GM21381 (cell line): ENCODE measurements at regions not wholly inside any gene's neighbourhood (a gene's known extent, or its start where the extent isn't known, plus 50 kb on each side); places are given as distances from the start of the nearest gene placed in this dataset.
"Not testable (repeated sequence)": the region's sequence is repeated elsewhere in the genome, so short reads cannot be mapped to it uniquely, and the experiment has no call there.

Experiments used
- ATAC-seq: cut with Tn5 transposase; IDR thresholded peaks from one replicate; pipeline ENCODE4 v1.9.1; 2021; ENCODE audit warnings: mild to moderate bottlenecking, moderate library complexity; ENCODE audit not compliant: unreplicated experiment

DNA sequence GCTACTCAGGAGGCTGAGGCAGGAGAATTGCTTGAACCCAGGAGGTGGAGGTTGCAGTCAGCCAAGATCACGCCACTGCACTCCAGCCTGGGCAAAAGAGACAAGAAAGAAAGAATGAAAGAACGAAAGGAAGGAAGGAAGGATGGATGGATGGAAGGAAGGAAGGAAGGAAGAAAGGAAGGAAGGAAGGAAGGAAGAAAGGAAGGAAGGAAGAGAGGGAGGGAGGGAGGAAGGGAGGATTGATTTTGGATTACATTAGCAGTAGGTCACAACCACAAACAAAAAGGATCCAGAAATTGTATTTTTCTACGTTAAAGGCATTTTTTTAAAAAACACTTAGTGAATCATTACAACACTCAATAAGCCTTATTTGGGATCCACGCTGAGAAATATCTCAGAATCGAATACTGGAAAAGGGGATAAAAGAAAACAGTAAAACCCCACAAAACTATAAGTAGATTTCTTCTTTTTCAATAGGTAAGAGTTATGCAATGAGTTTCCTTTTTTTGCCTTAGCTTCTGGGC lies 136.9 kb upstream of the FREM1 start:
- ATAC-seq: no peak

DNA sequence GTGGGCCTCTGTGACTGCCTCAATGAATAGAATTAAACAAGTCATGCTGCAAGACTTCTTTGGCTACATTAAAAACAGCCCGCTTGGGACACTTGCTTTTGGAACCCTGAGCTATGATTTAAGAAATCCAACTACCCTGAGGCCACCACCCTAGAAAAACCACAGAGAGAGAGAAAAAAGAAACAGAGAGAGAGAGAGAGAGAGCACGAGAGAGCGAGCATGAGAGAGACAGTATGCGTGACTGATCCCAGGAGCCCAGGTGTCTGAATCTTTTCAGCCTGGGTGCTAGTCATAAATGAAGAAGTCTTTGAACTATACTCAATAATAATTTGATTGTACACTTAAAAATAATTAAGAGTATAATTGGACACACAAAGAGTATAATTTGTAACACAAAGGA lies 123.1 kb upstream of the FREM1 start:
- ATAC-seq: no peak

DNA sequence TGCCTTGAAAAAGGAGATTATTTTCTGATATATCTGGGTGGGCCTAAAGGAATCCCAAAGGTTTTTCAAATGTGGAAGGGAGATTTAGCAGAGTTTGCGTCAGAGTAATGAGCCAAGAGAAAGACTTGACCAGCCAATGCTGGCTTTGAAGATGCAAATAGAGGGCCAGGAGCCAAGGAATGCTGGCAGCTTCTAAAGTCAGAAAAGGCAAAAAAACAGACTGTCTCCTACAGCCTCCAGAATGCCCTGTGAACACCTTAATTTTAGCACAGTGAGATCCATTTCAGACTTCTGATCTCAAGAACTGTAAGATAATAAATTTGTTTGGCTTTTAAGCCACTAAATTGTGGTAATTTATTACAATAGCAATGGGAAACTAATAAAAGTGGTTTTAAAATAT lies 122.6 kb upstream of the FREM1 start:
- no peak for ATAC-seq

DNA sequence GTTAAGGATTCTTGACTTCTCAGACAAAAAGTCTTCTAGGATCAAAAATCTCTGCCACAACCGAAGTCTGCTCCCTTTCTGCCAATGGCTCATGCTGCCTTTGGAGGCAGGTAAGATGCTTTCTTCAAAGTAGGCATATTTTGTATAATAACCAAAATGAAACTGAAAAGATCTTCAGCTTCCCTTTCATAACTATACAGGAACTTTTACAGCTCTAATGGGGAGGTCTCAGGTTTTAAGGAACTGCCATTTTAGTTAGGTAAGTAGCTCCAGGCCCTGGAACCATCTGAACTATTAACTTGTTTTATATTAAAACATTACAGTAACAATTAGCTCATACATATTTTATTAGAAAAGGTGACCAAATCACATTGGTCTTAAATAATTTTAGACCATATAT lies 110.9 kb upstream of the FREM1 start:
- no peak for ATAC-seq

DNA sequence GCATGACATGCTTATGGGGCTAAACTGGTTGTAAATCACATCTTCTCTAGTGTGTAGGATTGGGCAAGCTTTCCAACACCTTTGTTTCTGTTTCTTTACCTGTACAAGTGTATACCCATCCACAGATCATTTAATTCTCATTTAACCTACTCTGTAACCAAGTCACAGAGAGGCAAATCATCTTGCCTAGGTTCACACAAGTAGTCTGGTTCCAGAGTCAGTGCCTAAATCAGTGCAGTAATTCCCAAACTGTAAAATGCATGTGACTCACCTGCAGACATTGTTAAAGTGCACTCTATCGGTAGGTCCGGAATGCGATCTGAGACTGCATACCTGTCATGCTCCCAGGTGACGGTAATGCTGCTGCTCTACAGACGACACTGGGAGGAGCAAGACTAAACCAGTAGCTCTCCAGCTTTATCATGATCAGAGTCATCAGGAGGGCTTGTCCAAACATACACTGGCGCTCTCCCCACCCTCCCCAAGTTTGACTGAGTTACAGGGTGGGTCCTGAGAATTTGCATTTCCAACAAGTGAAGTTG lies 107.9 kb upstream of the FREM1 start:
- no peak for ATAC-seq

DNA sequence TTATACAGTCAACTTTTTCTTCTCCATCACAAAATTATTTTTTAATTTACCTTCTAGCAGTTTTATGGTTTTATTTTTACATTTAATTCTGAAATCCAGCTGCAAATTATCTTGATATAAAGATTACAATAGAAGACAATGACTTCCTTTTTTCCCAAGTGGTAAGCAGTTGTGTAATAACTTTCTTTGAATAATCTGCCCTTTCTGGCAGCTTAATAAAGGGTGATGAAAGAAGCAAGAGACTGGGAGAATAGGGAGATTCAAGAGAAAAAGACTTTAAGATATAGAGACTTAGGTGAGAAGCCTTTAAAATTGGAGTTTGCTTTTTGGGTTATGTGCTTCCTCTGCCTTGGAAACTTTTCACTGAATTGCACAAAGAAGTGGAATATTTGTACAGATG lies 100.4 kb upstream of the FREM1 start:
- no peak for ATAC-seq

DNA sequence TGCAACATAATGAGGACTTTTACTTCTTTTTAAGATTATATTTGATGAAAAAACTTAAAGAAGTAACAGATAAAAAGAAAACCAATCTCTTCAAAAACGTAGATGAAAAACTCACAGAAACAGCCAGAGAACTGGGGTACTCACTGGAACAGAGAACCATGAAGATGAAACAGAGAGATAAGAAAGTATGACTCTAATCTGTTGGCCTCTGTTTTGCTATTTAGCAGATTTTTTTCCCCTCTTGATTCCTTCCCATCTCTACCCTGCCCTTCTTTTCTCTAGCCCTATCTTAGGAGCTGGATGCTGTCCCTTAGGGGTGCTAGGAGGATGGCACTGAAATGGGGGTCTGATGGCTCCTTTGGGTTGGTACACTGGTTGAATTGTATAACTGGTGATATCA lies 97.5 kb upstream of the FREM1 start:
- ATAC-seq: no peak

DNA sequence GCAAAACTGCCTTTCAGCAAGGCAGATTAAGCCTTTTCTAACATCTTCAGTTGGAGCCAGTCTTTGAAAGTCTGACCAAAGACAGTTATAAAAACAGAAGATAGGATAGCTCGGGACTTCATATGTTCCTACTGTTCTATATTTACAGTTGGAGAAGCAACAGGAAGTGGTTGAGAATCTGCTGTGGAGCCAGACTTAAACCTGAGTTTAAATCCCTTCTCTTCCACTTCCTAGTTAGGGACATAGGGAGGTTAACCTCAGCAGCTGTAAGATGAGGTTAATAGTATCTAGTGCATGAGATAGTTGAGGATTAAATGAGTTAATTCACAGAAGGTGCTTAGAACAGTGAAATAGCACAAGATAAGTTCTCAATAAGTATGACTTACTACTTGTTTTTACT lies 84.5 kb upstream of the FREM1 start:
- no peak for ATAC-seq

DNA sequence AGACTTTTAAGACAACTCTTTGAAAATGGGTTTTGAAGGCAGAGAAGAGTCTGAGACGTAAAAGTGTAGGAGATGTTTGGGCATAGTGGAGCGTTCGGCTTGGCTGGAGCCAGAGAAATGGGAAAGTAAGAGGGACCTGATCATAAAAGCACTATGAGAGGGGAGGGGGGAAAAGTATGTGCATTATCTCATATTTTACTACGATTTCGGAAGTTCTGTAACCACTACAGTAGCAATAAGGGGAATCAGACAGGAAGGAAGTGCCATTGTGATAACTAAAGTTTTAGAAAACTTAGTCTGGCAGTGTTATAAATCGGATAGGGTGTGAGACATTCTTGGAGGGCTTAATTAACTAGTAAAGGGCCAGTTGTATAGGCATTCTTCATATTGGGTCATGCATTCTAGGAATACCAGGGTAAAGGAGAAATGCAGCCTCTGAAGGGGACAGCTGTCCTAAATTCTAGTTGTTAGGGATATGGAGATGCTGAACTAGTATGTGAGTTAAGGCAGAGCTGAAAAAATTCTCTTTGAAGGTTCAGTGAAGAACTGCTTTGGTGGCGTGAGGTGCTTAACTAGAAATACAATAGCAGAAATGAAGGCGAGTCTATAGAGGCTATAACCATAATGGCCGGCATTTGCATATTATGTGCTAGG lies 83.8 kb upstream of the FREM1 start:
- ATAC-seq: no peak

DNA sequence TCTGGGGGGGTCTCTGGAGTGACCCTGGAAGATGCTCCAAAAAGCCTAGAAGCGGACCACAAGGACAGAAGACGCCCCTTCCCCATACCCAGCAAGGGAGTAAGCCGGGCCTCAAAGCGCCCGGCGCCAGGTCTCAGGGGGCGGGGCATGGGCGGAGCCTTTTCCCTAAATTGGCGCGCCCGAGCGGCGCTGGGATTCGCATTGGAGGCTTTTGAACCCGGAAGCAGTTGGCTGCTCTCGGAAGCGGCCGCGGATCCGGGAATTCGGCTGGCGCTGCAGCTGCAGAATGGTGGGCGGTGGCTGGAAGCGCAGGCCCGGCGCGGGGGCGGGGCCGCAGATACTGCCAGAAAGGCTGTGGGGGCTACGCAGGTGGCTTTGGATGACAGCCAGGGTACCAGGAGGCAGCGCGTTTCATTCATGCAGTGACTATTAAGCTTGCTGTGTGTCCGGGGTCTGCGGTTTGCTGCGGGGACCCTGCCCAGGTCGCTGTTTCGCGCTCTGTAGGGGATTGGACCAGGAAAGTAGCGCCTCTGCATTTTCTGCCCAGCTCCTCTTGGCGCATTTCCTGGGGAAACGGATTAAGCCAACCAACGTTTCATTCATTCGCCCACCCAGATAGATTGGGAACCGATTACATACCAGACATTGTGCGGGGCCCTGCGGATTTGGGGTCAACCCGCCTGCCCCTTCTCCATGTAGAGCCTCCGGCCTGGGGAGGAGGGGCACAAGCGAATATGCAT lies 83.0 kb upstream of the FREM1 start:
- ATAC-seq: no peak

DNA sequence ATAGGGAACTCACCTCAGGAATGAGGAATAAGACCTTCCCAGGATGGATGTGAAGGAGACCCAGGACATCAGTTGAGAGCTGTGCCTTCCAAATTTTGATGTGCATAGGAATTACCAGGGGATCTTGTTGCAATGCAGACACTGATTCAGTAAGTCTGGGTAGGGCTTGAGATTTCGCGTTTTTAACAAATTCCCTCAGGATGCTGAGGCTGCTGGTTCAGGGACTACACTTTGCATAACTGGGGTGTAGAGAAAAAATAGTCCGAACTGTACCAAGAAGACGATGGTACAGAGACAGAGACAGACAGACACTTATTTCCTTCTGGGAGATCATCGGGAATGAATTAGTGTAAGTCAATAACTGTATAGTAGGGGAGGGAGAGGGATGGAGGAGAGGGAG lies 82.3 kb upstream of the FREM1 start:
- ATAC-seq: no peak

DNA sequence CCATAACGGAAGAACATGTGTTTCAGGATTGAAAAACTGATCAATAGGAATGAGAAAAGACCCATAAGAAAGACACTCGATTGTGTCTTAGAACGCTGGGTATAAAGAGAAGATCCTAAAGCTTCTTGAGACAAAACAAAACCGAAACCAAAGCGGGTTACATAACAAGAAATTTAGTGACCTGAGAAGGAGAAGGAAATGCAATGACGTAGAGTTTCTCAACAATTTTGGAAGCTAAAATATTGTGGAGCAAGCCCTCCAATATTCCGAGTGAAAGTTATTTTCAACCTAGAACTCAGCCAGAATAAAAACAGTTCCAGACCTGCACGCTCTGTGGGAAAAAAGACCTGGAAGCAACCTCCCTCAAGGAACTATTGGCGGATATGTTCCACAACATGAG lies 81.9 kb upstream of the FREM1 start:
- ATAC-seq: no peak

DNA sequence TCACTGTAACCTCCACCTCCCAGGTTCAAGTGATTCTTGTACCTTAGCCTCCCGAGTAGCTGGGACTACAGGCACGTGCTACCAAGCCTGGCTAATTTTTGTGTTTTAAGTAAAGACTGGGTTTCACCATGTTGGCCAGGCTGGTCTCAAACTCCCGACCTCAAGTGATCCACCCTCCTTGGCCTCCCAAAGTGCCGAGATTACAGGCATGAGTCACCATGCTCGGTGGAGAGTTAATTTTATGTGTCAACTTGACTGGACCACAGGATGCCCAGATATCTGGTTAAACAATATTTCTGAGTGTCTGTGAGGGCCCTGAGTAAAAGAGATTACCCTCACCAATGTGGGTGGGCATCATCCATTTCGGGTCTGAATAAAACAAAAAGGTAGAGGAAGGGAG lies 80.4 kb upstream of the FREM1 start:
- ATAC-seq: not testable (repeated sequence)

DNA sequence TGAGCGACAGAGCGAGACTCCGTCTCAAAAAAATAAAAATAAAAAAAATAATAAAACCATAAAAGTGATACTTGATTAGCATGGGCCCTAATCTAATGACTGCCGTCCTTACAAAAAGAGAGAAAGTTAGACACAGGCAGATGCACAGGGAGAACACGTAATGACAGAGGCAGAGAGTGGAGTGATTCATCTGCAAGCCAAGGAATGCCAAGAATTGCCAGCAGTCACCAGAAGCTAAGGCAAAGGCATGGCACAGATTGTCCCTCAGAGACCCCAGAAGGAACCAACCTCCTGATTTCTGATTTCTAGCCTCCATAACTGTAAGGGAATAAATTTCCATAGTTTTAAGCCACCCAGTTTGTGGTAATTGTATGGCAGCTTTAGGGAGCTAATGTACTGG lies 79.6 kb upstream of the FREM1 start:
- no peak for ATAC-seq

DNA sequence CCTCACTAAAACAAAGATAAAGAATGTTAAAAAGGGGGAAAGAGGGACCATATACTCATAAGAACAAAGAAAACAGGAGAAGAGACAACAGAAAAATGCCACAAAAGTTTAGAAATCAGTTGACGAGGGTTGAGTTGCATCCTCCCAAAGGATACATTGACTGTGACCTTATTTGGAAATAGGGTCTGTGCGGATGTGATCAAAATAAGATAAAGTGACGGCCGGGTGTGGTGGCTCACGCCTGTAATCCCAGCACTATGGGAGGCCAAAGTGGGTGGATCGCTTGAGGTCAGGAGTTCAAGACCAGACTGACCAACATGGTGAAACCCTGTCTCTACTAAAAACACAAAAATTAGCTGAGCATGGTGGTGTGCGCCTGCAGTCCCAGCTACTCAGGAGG lies 79.1 kb upstream of the FREM1 start:
- not testable (repeated sequence) for ATAC-seq

DNA sequence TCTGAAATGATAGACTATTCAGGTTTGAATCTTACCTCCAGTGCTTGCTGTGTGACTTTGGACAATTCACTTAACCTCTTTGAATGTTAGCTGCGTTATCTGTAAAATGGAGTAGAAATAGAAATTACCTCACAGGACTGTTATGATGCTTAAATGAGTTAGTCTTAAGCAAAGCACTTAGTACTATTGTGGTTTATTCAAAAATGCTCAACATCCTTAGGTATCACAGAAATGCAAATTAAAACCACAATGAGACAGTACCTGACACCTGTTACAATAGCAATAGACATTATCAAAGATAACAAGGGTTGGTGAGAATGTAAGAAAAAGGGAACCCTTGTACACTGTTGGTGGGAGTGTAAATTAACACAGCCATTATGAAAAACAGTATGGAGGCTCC lies 77.6 kb upstream of the FREM1 start:
- no peak for ATAC-seq

DNA sequence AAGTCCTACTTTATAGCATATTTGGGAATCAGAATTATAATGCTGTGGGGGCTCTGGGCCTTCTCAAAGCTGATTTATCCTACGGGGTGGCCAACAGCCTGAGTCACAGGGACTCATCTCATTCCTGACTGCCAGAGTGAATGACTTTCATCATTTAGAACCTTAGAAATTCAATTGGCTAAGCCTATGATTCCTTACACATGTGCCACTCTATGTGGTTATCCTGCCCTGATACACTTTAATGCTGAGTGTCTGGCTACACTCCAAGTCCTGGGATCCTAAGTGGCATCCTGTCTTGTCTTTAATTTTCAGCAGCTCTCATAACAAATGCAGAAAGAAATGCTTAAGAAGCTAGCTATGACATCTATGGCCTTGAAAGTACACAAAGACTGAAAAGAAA lies 75.2 kb upstream of the FREM1 start:
- no peak for ATAC-seq

DNA sequence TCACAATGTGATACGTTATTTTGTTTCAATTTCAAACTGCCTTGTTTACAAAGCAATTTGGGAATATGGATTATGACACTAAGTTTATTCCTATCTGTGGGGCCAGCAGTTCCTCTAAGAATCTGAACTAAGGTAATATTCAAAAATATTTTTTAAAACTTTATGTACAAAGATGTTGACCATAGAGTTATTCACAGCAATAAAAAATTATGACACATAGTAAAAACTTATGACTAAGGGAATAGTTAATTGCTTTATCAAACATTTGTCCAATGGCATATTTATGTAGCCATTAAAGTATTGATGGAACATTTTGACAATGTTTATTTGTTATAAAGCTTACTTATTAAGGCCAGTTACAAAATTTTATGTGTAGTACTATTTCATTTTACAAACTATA lies 73.4 kb upstream of the FREM1 start:
- no peak for ATAC-seq

DNA sequence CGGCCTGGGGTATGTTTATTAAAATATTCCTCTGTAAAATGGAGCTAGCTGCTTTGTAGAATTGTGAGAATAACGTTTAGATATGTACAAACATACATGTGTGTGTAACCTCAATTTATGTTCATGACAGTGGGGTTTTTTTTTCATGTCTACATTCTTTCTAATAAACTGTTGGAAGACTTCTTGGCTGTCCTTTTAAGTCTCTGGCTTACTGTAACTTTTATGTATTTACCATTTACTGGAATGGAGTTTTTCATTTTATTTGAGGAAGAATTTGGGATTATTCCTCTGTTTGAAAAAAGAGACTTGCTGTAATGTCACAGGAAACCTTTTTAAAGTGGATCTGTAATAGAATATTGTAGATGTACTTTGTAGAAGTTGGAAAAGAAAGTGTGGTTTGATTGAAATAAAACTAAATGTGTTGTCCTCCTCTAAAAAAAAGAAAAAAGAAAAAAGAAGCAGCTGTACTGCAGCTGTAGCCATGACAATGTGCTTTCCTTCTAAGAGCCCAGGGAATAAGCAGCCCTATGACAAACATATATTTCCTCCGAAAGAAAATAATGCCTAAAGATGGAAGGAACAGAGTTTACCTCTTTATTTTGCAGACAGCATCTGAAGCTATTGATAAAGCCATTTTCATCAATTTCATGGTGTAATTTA lies 71.2 kb upstream of the FREM1 start:
- no peak for ATAC-seq

DNA sequence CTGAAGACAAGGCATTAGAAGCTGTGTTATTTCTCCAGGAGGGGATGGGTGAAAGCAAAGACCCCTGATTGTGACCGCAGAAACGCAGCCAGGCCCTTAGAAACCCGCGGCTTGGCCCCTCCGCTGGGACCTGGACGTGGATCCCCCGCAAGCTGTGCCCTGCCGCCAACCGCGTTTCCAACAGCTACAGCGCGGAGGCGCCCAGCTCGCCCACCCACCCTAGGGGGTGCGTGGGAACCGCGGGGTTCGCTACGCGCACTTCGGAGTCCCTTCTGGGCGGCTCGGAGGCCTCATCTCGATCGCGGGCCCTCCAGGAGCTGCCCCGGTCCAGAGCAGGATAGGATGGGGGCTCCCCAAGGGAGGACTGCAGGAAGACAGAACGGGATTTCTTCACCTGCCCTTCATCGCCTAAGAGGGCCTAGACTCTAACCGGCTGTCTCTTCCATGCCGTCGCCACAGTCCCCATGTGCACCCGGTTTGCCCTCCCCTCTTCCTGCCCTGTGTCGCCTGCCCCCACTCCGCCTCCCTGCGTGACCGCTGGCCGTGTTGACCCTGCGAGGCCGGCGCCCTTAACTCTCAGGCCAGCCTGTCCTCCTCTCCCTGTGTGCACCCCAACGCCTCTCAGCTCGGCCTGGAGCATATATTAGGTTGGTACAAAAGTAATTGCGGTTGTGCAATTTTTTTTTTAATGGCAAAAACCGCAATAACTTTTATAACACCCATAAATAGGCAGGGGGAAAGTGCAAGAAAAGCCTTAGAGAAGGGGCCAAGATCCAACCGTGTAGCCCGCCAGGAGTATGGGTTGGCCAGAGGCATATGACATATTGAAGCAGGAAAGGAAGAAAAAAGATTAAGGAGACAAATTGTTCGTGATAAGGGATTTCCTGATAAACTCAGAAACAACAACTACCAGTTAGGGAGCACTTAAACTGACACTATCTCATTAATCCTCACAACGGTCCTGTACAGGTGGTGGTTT lies 68.1 kb upstream of the FREM1 start:
- no peak for ATAC-seq
